ENCODE measurements at regions not wholly inside any gene's neighbourhood (a gene's known extent, or its start where the extent isn't known, plus 50 kb on each side); places are given as distances from the start of the nearest gene placed in this dataset.

GRCh38 chr2:219876931-219877330 lies 249.5 kb downstream of the SLC4A3 start:
- H3K27ac ChIP-seq, result no peak overlapping the region
- no peaks in the 10 kb centered on the region for H3K4me1 ChIP-seq (replicated peaks in 1 of 2)
- DNase-seq, result no peak
- no peaks in the 10 kb centered on the region for H3K27me3 ChIP-seq
- intact Hi-C loops (cut with DNase I), result no loop called here
- TF ChIP-seq CTCF (IDR thresholded peaks at IDR 0.05) (no peak), POLR2A (IDR thresholded peaks at IDR 0.05) (no peak)
- 80 to 87% (median 83%) methylated on average over 4 of the region's 4 CpGs for WGBS, 4 donors
- no peak overlapping the region for H3K4me3 ChIP-seq
- H3K36me3 ChIP-seq (replicated peaks in 1 of 2), result no peaks in the 10 kb centered on the region
- H3K9me3 ChIP-seq (replicated peaks in 1 of 3), result no peaks in the 10 kb centered on the region

GRCh38 chr2:219877728-219878127 lies 250.3 kb downstream of the SLC4A3 start:
- no peaks in the 10 kb centered on the region for H3K27me3 ChIP-seq
- intact Hi-C loops (cut with DNase I), result no loop called here
- no peak for DNase-seq
- 46 to 64% (median 59%) methylated on average over 5 of the region's 5 CpGs for WGBS, 4 donors
- no peaks in the 10 kb centered on the region for H3K4me1 ChIP-seq (replicated peaks in 1 of 2)
- TF ChIP-seq CTCF (IDR thresholded peaks at IDR 0.05), result no peak
- TF ChIP-seq POLR2A (IDR thresholded peaks at IDR 0.05), result no peak
- H3K4me3 ChIP-seq, result no peak overlapping the region
- no peaks in the 10 kb centered on the region for H3K9me3 ChIP-seq (replicated peaks in 1 of 3)
- no peak overlapping the region for H3K27ac ChIP-seq
- no peaks in the 10 kb centered on the region for H3K36me3 ChIP-seq (replicated peaks in 1 of 2)

- H3K4me3 ChIP-seq, result no peak overlapping the region
- no peaks in the 10 kb centered on the region for H3K36me3 ChIP-seq (replicated peaks in 1 of 2)
- 78 to 83% (median 80%) methylated on average over 5 of the region's 5 CpGs for WGBS, 4 donors
- no peak for DNase-seq
- intact Hi-C loops (cut with DNase I), result no loop called here
- no peaks in the 10 kb centered on the region for H3K27me3 ChIP-seq
- no peak for TF ChIP-seq CTCF (IDR thresholded peaks at IDR 0.05)
- TF ChIP-seq POLR2A (IDR thresholded peaks at IDR 0.05), result no peak
- no peaks in the 10 kb centered on the region for H3K9me3 ChIP-seq (replicated peaks in 1 of 3)
- H3K4me1 ChIP-seq (replicated peaks in 1 of 2), result no peaks in the 10 kb centered on the region
- no peak overlapping the region for H3K27ac ChIP-seq
These were observed 251.1 kb downstream of the SLC4A3 start for GRCh38 chr2:219878516-219878915.

- WGBS, 4 donors, result 75 to 83% (median 77%) methylated on average over 3 of the region's 3 CpGs
- Histone ChIP-seq H3K36me3 (replicated peaks in 1 of 2) (no peaks in the 10 kb centered on the region), H3K27me3 (no peaks in the 10 kb centered on the region), H3K4me3 (no peak overlapping the region), H3K4me1 (replicated peaks in 1 of 2) (no peaks in the 10 kb centered on the region), H3K9me3 (replicated peaks in 1 of 3) (no peaks in the 10 kb centered on the region), H3K27ac (no peak overlapping the region)
- TF ChIP-seq CTCF (IDR thresholded peaks at IDR 0.05), result no peak
- no peak for TF ChIP-seq POLR2A (IDR thresholded peaks at IDR 0.05)
- intact Hi-C loops (cut with DNase I), result no loop called here
- DNase-seq, result no peak
These were observed 254.4 kb downstream of the SLC4A3 start for GRCh38 chr2:219881851-219882250.
